Testis (tissue), 2 donors: ENCODE measurements at regions not wholly inside any gene's neighbourhood (a gene's known extent, or its start where the extent isn't known, plus 50 kb on each side); places are given as distances from the start of the nearest gene placed in this dataset.

Experiments used
- DNase-seq: peaks from one replicate; pipeline ENCODE4 v3.0.0-alpha.2; 2019
- H3K27ac ChIP-seq, 2 donors: fragments of 200-600 bp; sonication (generic); one replicate each; pipeline ENCODE4 v1.5.1; 2019
- H3K27me3 ChIP-seq: fragments of 200-600 bp; sonication (generic); one replicate; pipeline ENCODE4 v1.5.1; 2019
- H3K36me3 ChIP-seq: fragments of 200-600 bp; sonication (generic); one replicate; pipeline ENCODE4 v1.5.1; 2017; ENCODE audit warnings: low read depth; ENCODE audit errors: missing control alignments
- H3K4me1 ChIP-seq: fragments of 200-600 bp; sonication (generic); one replicate; pipeline ENCODE4 v1.5.1; 2019
- H3K4me3 ChIP-seq, 2 donors: fragments of 200-600 bp; sonication (generic); one replicate each; pipeline ENCODE4 v1.5.1; 2017 to 2019
- H3K9me3 ChIP-seq: fragments of 200-600 bp; sonication (generic); one replicate; pipeline ENCODE4 v1.5.1; 2017
- POLR2A ChIP-seq: fragments of 450-650 bp; IDR thresholded peaks from one replicate; pipeline ENCODE4 v1.6.1; 2017; ENCODE audit warnings: antibody characterized with exemption, mild to moderate bottlenecking, moderate library complexity
- WGBS, 2 donors: methylation state at CpG; one replicate each; pipeline ENCODE4 v1.1.5; 2018; 5-methylcytosine and 5-hydroxymethylcytosine counted together
- intact Hi-C: fragments of 100-400 bp; cut with DNase I; formaldehyde crosslinking; loops from one replicate; pipeline ENCODE4 v1.15.1; 2023; ENCODE audit warnings: low total_unique reads
- TF ChIP-seq, protein P1 (sequence below), 3 experiments: fragments of 450-650 bp in 2 of 3; fragments of 200-600 bp in 1 of 3; sonication (generic) in 1 of 3; IDR thresholded peaks; one replicate each; pipeline ENCODE4 v1.5.1; 2016 to 2019; ENCODE audit warnings: antibody characterized with exemption in 3 of 3, mild to moderate bottlenecking in 2 of 3, moderate library complexity in 1 of 3

DNA sequence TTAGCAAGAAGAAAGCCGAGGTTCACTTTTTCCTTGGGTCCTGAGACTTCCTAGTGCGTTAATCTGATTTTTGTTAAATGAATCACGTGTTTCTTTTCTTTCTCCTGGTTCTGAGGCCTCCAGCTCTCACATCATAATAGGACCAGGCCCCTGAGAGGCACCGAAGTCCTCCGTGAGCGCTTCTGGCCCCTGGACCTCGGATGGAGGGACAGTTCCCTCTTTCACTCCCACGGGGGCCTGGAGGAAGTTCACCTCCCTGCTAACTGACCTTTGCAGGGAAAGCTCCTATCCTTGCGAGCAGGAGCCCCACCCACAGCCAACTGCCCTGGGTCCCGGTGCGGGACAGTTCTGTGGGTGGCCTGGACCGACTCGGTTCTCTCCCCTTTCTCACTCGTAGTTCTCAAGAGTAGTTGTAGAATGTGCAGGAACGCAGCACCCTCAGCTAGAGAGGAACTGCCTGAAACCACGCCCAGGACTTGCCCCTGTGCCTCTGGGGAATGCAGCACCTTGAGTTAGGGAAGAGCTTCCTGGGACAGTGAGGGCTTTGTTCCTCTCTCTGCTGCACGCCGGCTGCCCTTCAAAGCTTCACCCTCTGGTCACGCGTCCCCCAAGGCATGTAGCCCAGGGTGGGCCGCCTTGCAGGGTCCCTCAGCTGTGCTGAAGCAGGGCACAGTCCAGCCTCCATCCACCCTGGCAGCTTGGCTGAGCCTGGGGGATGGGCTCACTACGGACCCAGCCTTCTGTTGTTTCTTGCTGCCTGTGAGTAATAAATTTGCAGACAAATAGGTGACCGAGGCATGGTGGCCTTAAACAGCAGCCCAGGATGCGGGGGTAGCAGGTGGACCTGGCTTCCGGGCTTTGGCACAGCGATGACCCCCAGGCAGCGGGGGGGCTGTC lies 264.6 kb downstream of the ADGRD1 start:
- peaks cover 2% of the 10 kb centered on the region for H3K4me1 ChIP-seq
- no peaks in the 10 kb centered on the region for H3K36me3 ChIP-seq
- H3K27ac ChIP-seq = no peak overlapping the region
- no peak overlapping the region for H3K4me3 ChIP-seq
- 62 to 63% methylated on average over 27 of the region's 27 CpGs for WGBS, 2 donors
- no peaks in the 10 kb centered on the region for H3K9me3 ChIP-seq
- no peak for DNase-seq
- intact Hi-C loops = no loop called here
- TF ChIP-seq, protein P1, sequence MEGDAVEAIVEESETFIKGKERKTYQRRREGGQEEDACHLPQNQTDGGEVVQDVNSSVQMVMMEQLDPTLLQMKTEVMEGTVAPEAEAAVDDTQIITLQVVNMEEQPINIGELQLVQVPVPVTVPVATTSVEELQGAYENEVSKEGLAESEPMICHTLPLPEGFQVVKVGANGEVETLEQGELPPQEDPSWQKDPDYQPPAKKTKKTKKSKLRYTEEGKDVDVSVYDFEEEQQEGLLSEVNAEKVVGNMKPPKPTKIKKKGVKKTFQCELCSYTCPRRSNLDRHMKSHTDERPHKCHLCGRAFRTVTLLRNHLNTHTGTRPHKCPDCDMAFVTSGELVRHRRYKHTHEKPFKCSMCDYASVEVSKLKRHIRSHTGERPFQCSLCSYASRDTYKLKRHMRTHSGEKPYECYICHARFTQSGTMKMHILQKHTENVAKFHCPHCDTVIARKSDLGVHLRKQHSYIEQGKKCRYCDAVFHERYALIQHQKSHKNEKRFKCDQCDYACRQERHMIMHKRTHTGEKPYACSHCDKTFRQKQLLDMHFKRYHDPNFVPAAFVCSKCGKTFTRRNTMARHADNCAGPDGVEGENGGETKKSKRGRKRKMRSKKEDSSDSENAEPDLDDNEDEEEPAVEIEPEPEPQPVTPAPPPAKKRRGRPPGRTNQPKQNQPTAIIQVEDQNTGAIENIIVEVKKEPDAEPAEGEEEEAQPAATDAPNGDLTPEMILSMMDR (IDR thresholded peaks at IDR 0.05) = no peak
- no peak for TF ChIP-seq POLR2A
- no peaks in the 10 kb centered on the region for H3K27me3 ChIP-seq

DNA sequence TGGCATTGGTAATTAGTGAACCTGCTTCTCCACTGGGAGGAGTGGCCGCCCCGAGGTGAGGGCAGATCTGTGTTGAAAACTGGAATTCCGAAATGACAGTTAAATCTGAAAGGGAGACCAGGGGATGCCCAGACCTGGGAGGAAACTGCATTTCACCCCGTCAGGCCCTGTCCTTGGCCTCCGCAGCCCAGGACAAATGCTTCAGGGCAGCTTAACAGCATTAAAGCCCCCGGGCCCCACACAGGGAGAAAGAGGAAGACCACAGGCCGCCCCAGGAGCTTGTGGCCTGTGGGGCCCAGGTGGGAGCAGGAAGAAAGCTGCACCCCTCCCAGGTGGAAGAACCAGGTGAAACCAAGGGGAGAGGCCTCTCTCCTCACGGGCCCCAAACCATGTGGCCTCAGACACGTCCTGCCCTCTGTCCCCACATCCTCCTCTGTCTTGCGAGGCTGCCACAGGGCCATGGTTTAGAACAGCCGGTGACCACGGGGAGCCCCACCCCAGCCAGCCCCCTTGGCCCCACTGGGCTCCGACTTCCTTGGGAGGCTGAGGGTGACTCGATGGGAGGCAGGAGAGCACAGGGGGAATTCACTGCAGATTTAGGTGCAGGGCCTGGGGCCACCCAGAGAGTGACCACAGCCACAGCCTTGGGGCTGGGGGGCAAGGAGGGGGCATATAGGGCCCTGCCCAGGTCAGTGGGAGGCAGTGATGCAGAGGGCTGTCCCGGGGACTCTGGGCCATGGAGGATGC lies 265.4 kb downstream of the ADGRD1 start:
- Histone ChIP-seq H3K27ac (no peak overlapping the region), H3K36me3 (no peaks in the 10 kb centered on the region), H3K27me3 (no peaks in the 10 kb centered on the region), H3K9me3 (no peaks in the 10 kb centered on the region), H3K4me3 (no peak overlapping the region), H3K4me1 (peaks cover 2% of the 10 kb centered on the region)
- TF ChIP-seq, protein P1 (IDR thresholded peaks at IDR 0.05) = no peak
- no peak for TF ChIP-seq POLR2A
- DNase-seq = no peak
- WGBS, 2 donors = 67 to 82% methylated on average over 8 to 15 of the region's 15 CpGs
- intact Hi-C loops = no loop called here

DNA sequence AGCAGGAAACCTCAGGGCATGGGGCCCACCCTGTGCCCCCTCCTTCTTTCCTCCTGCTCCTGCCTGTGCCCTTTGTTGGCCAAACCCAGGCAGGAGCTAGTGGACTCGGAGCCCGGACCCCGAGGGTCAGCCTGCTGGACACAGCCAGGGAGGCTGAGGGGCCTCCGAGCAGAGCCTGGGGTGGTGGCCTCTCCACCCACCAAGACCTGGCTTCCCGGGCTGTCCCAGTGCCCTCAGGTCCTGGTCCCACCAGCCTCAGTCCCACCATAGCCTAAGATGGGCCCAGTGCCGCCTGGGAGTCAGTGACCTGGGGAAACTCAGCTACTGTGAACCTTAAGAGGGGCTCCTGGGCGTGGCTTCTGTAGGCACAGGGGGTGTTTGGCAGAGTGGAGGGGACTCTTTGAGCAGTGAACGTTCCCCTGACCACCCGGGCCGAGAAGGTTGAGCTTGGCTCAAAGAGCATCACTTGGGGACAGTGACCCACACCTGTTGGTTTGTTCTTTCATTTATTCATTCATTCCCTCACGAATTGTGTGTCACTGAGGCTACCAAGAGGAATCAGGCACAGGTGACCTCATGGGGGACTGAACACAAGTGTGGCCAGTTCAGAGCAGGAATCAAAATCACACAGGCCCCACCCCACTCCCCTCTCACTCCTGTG lies 266.1 kb downstream of the ADGRD1 start:
- WGBS, 2 donors = 86 to 91% methylated on average over 4 to 11 of the region's 11 CpGs
- H3K27me3 ChIP-seq = no peaks in the 10 kb centered on the region
- H3K4me3 ChIP-seq = no peak overlapping the region
- H3K36me3 ChIP-seq = no peaks in the 10 kb centered on the region
- intact Hi-C loops = no loop called here
- H3K4me1 ChIP-seq = peaks cover 2% of the 10 kb centered on the region
- no peaks in the 10 kb centered on the region for H3K9me3 ChIP-seq
- DNase-seq = no peak
- TF ChIP-seq, protein P1 (IDR thresholded peaks at IDR 0.05) = no peak
- no peak for TF ChIP-seq POLR2A
- H3K27ac ChIP-seq = no peak overlapping the region

DNA sequence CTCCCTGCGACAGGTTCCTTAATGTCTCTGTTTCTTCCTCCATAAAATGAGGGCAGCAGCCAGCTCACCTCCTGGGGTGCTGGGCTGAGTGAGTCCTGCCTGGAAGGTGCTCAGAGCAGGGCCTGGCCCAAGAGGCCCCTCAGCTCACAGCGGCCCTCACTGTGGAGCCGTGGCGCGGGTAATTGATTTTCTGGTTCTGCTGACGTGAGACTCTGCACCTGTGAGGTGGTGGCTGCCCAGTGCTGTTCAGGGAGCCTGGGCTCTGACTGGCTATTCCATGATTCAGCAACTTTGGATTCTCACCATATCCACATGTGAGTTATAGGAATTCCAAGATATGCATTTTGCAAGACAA lies 266.6 kb downstream of the ADGRD1 start:
- Histone ChIP-seq H3K27ac (no peak overlapping the region), H3K9me3 (no peaks in the 10 kb centered on the region), H3K4me1 (peaks cover 2% of the 10 kb centered on the region), H3K36me3 (no peaks in the 10 kb centered on the region), H3K4me3 (no peak overlapping the region), H3K27me3 (no peaks in the 10 kb centered on the region)
- 93 to 100% methylated on average over 2 to 6 of the region's 6 CpGs for WGBS, 2 donors
- intact Hi-C loops = no loop called here
- TF ChIP-seq, protein P1 (IDR thresholded peaks at IDR 0.05) = no peak
- no peak for TF ChIP-seq POLR2A
- no peak for DNase-seq
